ENCODE measurements at regions not wholly inside any gene's neighbourhood (a gene's known extent, or its start where the extent isn't known, plus 50 kb on each side); places are given as distances from the start of the nearest gene placed in this dataset.

DNA sequence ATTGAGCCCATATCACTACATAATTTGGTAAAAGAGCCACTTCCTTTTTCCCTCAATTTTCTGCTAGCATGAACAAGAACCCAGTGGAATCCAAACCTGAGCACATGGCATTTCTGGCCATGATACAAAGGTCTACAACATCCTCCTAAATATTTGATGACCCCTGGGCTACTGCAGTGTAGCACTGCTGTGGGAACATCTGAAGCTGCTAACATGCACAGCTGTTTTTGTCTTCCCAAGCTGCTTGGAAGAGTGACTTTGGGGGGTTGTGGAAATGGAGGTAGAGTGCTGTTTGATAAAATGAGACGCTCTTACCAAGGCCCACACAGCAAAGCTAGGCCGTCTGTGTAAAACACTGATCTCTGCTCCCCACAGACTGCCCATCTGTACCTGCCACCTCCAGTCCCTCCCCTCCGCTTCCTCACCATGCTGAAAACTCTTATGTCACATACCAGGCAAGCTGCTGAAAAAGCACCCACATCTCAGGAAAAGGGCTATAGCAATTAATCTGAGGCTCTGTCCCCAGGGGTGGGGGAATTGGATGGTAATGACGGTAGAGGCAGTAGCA is 197.2 kb upstream of the HNRNPA3 start:
- Histone ChIP-seq H3K4me1 (no peaks in the 10 kb centered on the region), H3K27me3 (no peaks in the 10 kb centered on the region), H3K36me3 (no peaks in the 10 kb centered on the region), H3K9me3 (no peaks in the 10 kb centered on the region), H3K4me3 (no peak overlapping the region), H3K27ac (no peak overlapping the region)
- TF ChIP-seq POLR2A (IDR thresholded peaks at IDR 0.05) (no peak), EP300 (IDR thresholded peaks at IDR 0.05) (no peak)
- TF ChIP-seq, protein P1, sequence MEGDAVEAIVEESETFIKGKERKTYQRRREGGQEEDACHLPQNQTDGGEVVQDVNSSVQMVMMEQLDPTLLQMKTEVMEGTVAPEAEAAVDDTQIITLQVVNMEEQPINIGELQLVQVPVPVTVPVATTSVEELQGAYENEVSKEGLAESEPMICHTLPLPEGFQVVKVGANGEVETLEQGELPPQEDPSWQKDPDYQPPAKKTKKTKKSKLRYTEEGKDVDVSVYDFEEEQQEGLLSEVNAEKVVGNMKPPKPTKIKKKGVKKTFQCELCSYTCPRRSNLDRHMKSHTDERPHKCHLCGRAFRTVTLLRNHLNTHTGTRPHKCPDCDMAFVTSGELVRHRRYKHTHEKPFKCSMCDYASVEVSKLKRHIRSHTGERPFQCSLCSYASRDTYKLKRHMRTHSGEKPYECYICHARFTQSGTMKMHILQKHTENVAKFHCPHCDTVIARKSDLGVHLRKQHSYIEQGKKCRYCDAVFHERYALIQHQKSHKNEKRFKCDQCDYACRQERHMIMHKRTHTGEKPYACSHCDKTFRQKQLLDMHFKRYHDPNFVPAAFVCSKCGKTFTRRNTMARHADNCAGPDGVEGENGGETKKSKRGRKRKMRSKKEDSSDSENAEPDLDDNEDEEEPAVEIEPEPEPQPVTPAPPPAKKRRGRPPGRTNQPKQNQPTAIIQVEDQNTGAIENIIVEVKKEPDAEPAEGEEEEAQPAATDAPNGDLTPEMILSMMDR (IDR thresholded peaks at IDR 0.05) = no peak
- WGBS, 2 donors = 79 to 82% methylated on average over 4 of the region's 4 CpGs
- DNase-seq (ENCODE audit: low spot score in 2 of 2) = no peak

DNA sequence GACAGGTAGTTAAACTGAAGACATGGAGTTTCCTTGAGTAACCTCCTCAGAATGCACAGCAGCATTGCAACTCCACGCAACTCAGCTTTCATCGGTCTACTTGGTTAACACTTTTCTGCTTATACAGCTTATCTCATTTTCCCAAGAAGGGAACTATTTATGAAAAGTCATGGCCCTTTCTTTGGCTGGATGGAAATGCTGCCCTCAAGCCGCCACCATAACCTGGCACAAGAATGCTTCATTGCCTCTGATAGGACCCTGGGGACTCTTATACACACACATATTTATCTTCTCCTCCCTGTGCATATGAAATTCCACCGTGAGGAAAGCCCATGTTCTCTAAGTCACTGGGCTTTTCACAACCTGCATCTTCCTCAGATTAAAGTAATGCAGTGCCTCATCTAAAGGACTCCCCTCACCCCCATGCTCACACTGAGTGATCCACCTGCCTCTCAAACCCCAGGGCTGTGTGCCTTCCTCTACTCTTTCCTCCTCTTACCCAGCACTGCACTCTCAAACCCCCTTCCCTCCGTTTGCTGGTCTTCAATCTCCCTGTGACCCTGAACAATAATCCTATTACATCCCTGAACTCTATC is 192.0 kb upstream of the HNRNPA3 start:
- Histone ChIP-seq H3K27me3 (no peaks in the 10 kb centered on the region), H3K9me3 (no peaks in the 10 kb centered on the region), H3K36me3 (no peaks in the 10 kb centered on the region), H3K4me1 (no peaks in the 10 kb centered on the region), H3K4me3 (no peak overlapping the region), H3K27ac (no peak overlapping the region)
- DNase-seq (ENCODE audit: low spot score in 2 of 2) = no peak
- TF ChIP-seq EP300 (IDR thresholded peaks at IDR 0.05) (no peak), POLR2A (IDR thresholded peaks at IDR 0.05) (no peak)
- TF ChIP-seq, protein P1 (IDR thresholded peaks at IDR 0.05) = no peak
- 69 to 72% methylated on average over 5 of the region's 5 CpGs for WGBS, 2 donors

DNA sequence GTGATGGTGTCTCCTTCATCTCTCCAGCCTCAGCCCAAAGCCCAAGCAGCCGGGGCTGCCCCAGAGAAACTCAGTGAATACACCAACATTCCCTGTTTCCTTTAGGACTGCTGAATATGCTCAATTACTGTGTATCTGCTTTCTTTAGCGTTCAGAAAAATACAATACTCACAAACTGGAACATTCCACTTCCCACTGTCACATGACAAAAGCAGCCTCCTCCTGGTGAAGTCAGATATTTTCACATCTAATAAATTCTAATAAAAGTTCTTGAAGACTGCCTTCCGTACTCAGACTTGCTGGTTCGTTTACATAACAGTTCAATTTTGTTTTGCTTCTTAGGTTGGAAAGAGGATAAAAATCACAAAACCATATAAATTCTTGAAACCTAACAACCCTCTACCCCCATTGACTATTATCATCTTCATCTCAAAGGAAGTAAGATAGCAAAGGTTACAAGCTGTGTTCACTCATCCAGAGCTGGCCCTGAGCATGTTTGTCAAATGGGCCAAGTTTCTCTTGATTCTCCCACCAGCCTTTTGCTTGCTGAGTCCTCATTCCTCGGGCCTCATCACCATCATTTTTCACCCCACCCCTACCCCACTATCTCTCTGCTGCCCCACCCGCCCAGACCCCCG is 190.8 kb upstream of the HNRNPA3 start:
- TF ChIP-seq EP300 (IDR thresholded peaks at IDR 0.05) (no peak), POLR2A (IDR thresholded peaks at IDR 0.05) (no peak)
- TF ChIP-seq, protein P1 (IDR thresholded peaks at IDR 0.05) = no peak
- no peaks in the 10 kb centered on the region for H3K9me3 ChIP-seq
- no peaks in the 10 kb centered on the region for H3K36me3 ChIP-seq
- no peaks in the 10 kb centered on the region for H3K4me1 ChIP-seq
- H3K27ac ChIP-seq = no peak overlapping the region
- no peaks in the 10 kb centered on the region for H3K27me3 ChIP-seq
- 52 to 55% methylated on average over 7 of the region's 7 CpGs for WGBS, 2 donors
- no peak for DNase-seq (ENCODE audit: low spot score in 2 of 2)
- H3K4me3 ChIP-seq = no peak overlapping the region

DNA sequence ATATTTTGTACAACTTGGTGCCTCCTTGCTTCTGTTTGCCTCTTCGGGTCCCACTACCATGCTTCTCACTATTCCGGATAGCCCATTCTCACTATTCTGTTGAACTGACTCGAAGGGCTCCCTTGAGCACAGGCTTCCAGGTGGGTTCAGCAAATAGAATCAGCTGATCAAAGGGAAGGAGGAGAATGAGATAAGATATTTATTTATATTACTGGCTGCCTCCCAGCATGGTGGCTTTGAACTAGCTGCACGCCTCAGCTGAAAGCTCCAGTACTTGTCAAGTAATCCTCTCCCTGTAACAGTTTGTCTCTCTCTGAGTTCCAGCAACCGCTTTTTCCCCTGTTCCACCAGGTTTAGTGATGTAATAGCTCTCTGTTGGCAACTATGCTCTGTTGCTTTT is 187.8 kb upstream of the HNRNPA3 start:
- H3K4me1 ChIP-seq = no peaks in the 10 kb centered on the region
- no peak for TF ChIP-seq EP300 (IDR thresholded peaks at IDR 0.05)
- TF ChIP-seq, protein P1 (IDR thresholded peaks at IDR 0.05) = no peak
- TF ChIP-seq POLR2A (IDR thresholded peaks at IDR 0.05) = no peak
- H3K4me3 ChIP-seq = no peak overlapping the region
- DNase-seq (ENCODE audit: low spot score in 2 of 2) = no peak
- no peaks in the 10 kb centered on the region for H3K36me3 ChIP-seq
- WGBS, 2 donors = 73 to 77% methylated on average over 5 of the region's 5 CpGs
- no peak overlapping the region for H3K27ac ChIP-seq
- H3K9me3 ChIP-seq = no peaks in the 10 kb centered on the region
- H3K27me3 ChIP-seq = no peaks in the 10 kb centered on the region

DNA sequence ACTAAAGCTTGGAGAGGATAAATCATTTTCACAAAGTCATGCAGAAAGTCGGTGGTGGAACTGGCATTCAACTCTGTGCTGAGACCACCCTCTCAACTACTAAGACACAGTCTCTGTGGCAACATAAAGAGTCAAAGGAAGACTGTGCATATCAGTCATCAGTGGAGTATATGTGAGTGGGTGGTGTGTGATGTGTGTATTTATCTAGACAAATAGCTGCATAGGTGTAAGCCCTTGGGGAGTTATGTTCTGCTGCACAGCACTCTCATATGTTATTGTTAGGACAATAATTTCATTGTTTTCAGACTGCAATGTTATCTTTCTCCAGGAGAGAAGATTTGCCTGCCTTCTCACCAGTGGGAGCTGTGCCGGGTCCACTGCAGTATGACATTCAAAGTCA is 186.3 kb upstream of the HNRNPA3 start:
- TF ChIP-seq EP300 (IDR thresholded peaks at IDR 0.05) = no peak
- TF ChIP-seq, protein P1 (IDR thresholded peaks at IDR 0.05) = no peak
- no peak for TF ChIP-seq POLR2A (IDR thresholded peaks at IDR 0.05)
- H3K4me1 ChIP-seq = peaks cover 0 to 5% (median 0%) of the 10 kb centered on the region in 4 donors
- no peak for DNase-seq (ENCODE audit: low spot score in 2 of 2)
- H3K9me3 ChIP-seq = no peaks in the 10 kb centered on the region
- H3K27me3 ChIP-seq = no peaks in the 10 kb centered on the region
- no peak overlapping the region for H3K27ac ChIP-seq
- no peaks in the 10 kb centered on the region for H3K36me3 ChIP-seq
- no peak overlapping the region for H3K4me3 ChIP-seq
- WGBS, 2 donors = 29 to 47% methylated on average over 2 of the region's 2 CpGs
